ENCODE measurements at regions not wholly inside any gene's neighbourhood (a gene's known extent, or its start where the extent isn't known, plus 50 kb on each side); places are given as distances from the start of the nearest gene placed in this dataset.

- TF ChIP-seq CTCF (IDR thresholded peaks at IDR 0.05), result no peak
- no peak for TF ChIP-seq POLR2A (IDR thresholded peaks at IDR 0.05)
Measured at GRCh38 chr4:107210450-107211239, 174.5 kb upstream of the DKK2 start.
